Neutrophil (primary cell): ENCODE measurements at regions not wholly inside any gene's neighbourhood (a gene's known extent, or its start where the extent isn't known, plus 50 kb on each side); places are given as distances from the start of the nearest gene placed in this dataset.

Source experiments
- H3K27ac ChIP-seq: fragments of 200-600 bp; sonication (generic); 2 replicates; pipeline ENCODE4 v1.5.1; 2016; ENCODE audit warnings: mild to moderate bottlenecking, moderate library complexity
- H3K27me3 ChIP-seq: fragments of 200-600 bp; sonication (generic); 2 replicates; pipeline ENCODE4 v1.6.0; 2016; ENCODE audit warnings: mild to moderate bottlenecking
- H3K36me3 ChIP-seq: fragments of 200-600 bp; sonication (generic); 2 replicates; pipeline ENCODE4 v1.5.1; 2017
- H3K4me1 ChIP-seq, 2 experiments: fragments of 200-600 bp in 1 of 2; sonication (generic) in 1 of 2; 1 replicate in 1 of 2; 2 replicates in 1 of 2; pipeline versions ENCODE4 v1.5.1 to v1.6.1; 2013 to 2016; ENCODE audit warnings: low read depth in 1 of 2, low read length in 1 of 2, mild to moderate bottlenecking in 1 of 2, moderate library complexity in 1 of 2; ENCODE audit not compliant: control insufficient read depth in 1 of 2, insufficient read depth in 1 of 2
- H3K4me3 ChIP-seq, 2 experiments: fragments of 200-600 bp in 1 of 2; sonication (generic) in 1 of 2; 1 replicate in 1 of 2; 2 replicates in 1 of 2; pipeline ENCODE4 v1.5.1; 2013 to 2016; ENCODE audit warnings: low read depth in 1 of 2, low read length in 1 of 2, mild to moderate bottlenecking in 1 of 2, moderate library complexity in 1 of 2
- H3K9me3 ChIP-seq: fragments of 200-600 bp; sonication (generic); 2 replicates; pipeline ENCODE4 v1.5.1; 2016
- CTCF ChIP-seq: fragments of 200-600 bp; sonication (generic); IDR thresholded peaks from 2 replicates; pipeline ENCODE4 v1.5.1; 2016; ENCODE audit warnings: antibody characterized with exemption

GRCh38 chr6:14216946-14217684, 99.5 kb downstream of the CD83 start:
- Histone ChIP-seq H3K4me3 (no peak overlapping the region), H3K27ac (no peak overlapping the region), H3K9me3 (no peaks in the 10 kb centered on the region), H3K36me3 (no peaks in the 10 kb centered on the region), H3K27me3 (no peaks in the 10 kb centered on the region), H3K4me1 (no peaks in the 10 kb centered on the region)
- no peak for TF ChIP-seq CTCF

- Histone ChIP-seq H3K27ac (no peak overlapping the region), H3K4me3 (no peak overlapping the region), H3K4me1 (no peaks in the 10 kb centered on the region), H3K36me3 (no peaks in the 10 kb centered on the region), H3K9me3 (no peaks in the 10 kb centered on the region), H3K27me3 (no peaks in the 10 kb centered on the region)
- TF ChIP-seq CTCF: no peak
Measured at GRCh38 chr6:14217728-14218518, 100.4 kb downstream of the CD83 start.

- H3K27me3 ChIP-seq: no peaks in the 10 kb centered on the region
- no peaks in the 10 kb centered on the region for H3K4me1 ChIP-seq
- no peak for TF ChIP-seq CTCF
- H3K36me3 ChIP-seq: no peaks in the 10 kb centered on the region
- H3K4me3 ChIP-seq: no peak overlapping the region
- no peaks in the 10 kb centered on the region for H3K9me3 ChIP-seq
- H3K27ac ChIP-seq: no peak overlapping the region
Measured at GRCh38 chr6:14218519-14218800, 100.9 kb downstream of the CD83 start.

- no peak for TF ChIP-seq CTCF
- no peak overlapping the region for H3K4me3 ChIP-seq
- no peaks in the 10 kb centered on the region for H3K27me3 ChIP-seq
- no peaks in the 10 kb centered on the region for H3K9me3 ChIP-seq
- H3K4me1 ChIP-seq: peaks cover 8 to 11% of the 10 kb centered on the region in 2 experiments
- H3K27ac ChIP-seq: no peak overlapping the region
- H3K36me3 ChIP-seq: no peaks in the 10 kb centered on the region
Measured at GRCh38 chr6:14221564-14222279, 104.2 kb downstream of the CD83 start.

- Histone ChIP-seq H3K36me3 (no peaks in the 10 kb centered on the region), H3K9me3 (no peaks in the 10 kb centered on the region), H3K27ac (no peak overlapping the region), H3K4me1 (peaks cover 8 to 11% of the 10 kb centered on the region in 2 experiments), H3K4me3 (no peak overlapping the region), H3K27me3 (no peaks in the 10 kb centered on the region)
- TF ChIP-seq CTCF: no peak
Measured at GRCh38 chr6:14222956-14223355, 105.4 kb downstream of the CD83 start.
